ENCODE measurements at regions not wholly inside any gene's neighbourhood (a gene's known extent, or its start where the extent isn't known, plus 50 kb on each side); places are given as distances from the start of the nearest gene placed in this dataset.

- H3K27me3 Mint-ChIP-seq = peaks cover 0 to 4% of the 10 kb centered on the region in 2 donors
- no peak overlapping the region for H3K4me3 Mint-ChIP-seq
- H3K36me3 Mint-ChIP-seq (ENCODE audit: insufficient read depth) = no peaks in the 10 kb centered on the region
- H3K9me3 Mint-ChIP-seq = no peaks in the 10 kb centered on the region
- no peak for DNase-seq
- ATAC-seq (replicated peaks) = no peak
- H3K4me1 Mint-ChIP-seq (ENCODE audit: low read depth in 2 of 2) = no peaks in the 10 kb centered on the region
- no peak overlapping the region for H3K27ac Mint-ChIP-seq
These were observed 182.4 kb upstream of the ARSJ start for GRCh38 chr4:114161809-114162208.

DNA sequence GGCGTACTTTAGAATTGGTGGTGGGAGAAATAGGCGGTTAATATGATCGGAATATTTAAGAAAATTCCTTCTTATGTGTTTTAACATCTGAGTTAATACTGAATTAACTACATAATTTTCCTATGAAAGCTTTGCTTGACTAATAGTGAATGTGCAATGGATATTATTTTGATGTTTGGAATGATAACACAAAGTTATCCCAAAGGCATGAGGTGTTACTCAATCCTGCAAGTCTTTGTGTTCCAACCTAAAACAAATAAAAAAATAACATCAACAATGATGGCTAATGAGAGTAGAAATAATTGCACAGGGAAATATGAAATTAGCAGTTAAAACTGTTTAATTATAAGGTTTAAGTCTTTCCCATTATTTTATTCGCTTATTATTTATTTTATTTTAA, 183.6 kb upstream of the ARSJ start:
- Mint-ChIP-seq H3K27me3 (peaks cover 0 to 4% of the 10 kb centered on the region in 2 donors), H3K9me3 (no peaks in the 10 kb centered on the region), H3K36me3 (ENCODE audit: insufficient read depth) (no peaks in the 10 kb centered on the region), H3K27ac (no peak overlapping the region), H3K4me3 (no peak overlapping the region), H3K4me1 (ENCODE audit: low read depth in 2 of 2) (no peaks in the 10 kb centered on the region)
- no peak for DNase-seq
- no peak for ATAC-seq (replicated peaks)

GRCh38 chr4:114173968-114174367, 194.5 kb upstream of the ARSJ start:
- Mint-ChIP-seq H3K9me3 (no peaks in the 10 kb centered on the region), H3K27me3 (peaks cover 8 to 16% of the 10 kb centered on the region in 2 donors), H3K4me1 (ENCODE audit: low read depth in 2 of 2) (no peaks in the 10 kb centered on the region), H3K27ac (no peak overlapping the region), H3K4me3 (no peak overlapping the region), H3K36me3 (ENCODE audit: insufficient read depth) (no peaks in the 10 kb centered on the region)
- ATAC-seq (replicated peaks) (no peak), DNase-seq (no peak)

- Mint-ChIP-seq H3K9me3 (peaks cover 3 to 7% of the 10 kb centered on the region in 2 donors), H3K4me3 (no peak overlapping the region), H3K27me3 (peaks cover 8 to 9% of the 10 kb centered on the region in 2 donors), H3K27ac (no peak overlapping the region), H3K36me3 (ENCODE audit: insufficient read depth) (no peaks in the 10 kb centered on the region), H3K4me1 (ENCODE audit: low read depth in 2 of 2) (no peaks in the 10 kb centered on the region)
- DNase-seq (no peak), ATAC-seq (replicated peaks) (no peak)
These were observed 198.2 kb upstream of the ARSJ start for GRCh38 chr4:114177628-114178027.

GRCh38 chr4:114178392-114178791, 198.9 kb upstream of the ARSJ start:
- peaks cover 3 to 10% of the 10 kb centered on the region in 2 donors for H3K9me3 Mint-ChIP-seq
- no peak overlapping the region for H3K27ac Mint-ChIP-seq
- DNase-seq = no peak
- H3K36me3 Mint-ChIP-seq (ENCODE audit: insufficient read depth) = no peaks in the 10 kb centered on the region
- no peak overlapping the region for H3K4me3 Mint-ChIP-seq
- ATAC-seq (replicated peaks) = no peak
- H3K27me3 Mint-ChIP-seq = peaks cover 1 to 2% of the 10 kb centered on the region in 2 donors
- H3K4me1 Mint-ChIP-seq (ENCODE audit: low read depth in 2 of 2) = no peaks in the 10 kb centered on the region

- H3K9me3 Mint-ChIP-seq = peaks cover 3 to 10% of the 10 kb centered on the region in 2 donors
- H3K27ac Mint-ChIP-seq = no peak overlapping the region
- H3K36me3 Mint-ChIP-seq (ENCODE audit: insufficient read depth) = no peaks in the 10 kb centered on the region
- H3K4me1 Mint-ChIP-seq (ENCODE audit: low read depth in 2 of 2) = no peaks in the 10 kb centered on the region
- ATAC-seq (replicated peaks) (no peak), DNase-seq (peak in 1 of 3 experiments; percentile 9)
- H3K4me3 Mint-ChIP-seq = no peak overlapping the region
- no peaks in the 10 kb centered on the region for H3K27me3 Mint-ChIP-seq
These were observed 201.0 kb upstream of the ARSJ start for GRCh38 chr4:114180481-114180880.

GRCh38 chr4:114184901-114185300, 205.5 kb upstream of the ARSJ start:
- peaks cover 3 to 10% of the 10 kb centered on the region in 2 donors for H3K9me3 Mint-ChIP-seq
- H3K27ac Mint-ChIP-seq = no peak overlapping the region
- ATAC-seq (replicated peaks) = no peak
- H3K36me3 Mint-ChIP-seq (ENCODE audit: insufficient read depth) = no peaks in the 10 kb centered on the region
- no peak for DNase-seq
- peaks cover 0 to 8% of the 10 kb centered on the region in 2 donors for H3K27me3 Mint-ChIP-seq
- H3K4me3 Mint-ChIP-seq = no peak overlapping the region
- H3K4me1 Mint-ChIP-seq (ENCODE audit: low read depth in 2 of 2) = no peaks in the 10 kb centered on the region

- Mint-ChIP-seq H3K4me1 (ENCODE audit: low read depth in 2 of 2) (no peaks in the 10 kb centered on the region), H3K27me3 (peaks cover 0 to 8% of the 10 kb centered on the region in 2 donors), H3K36me3 (ENCODE audit: insufficient read depth) (no peaks in the 10 kb centered on the region), H3K9me3 (peaks cover 0 to 3% of the 10 kb centered on the region in 2 donors), H3K4me3 (no peak overlapping the region), H3K27ac (no peak overlapping the region)
- ATAC-seq (replicated peaks) (no peak), DNase-seq (no peak)
These were observed 208.1 kb upstream of the ARSJ start for GRCh38 chr4:114187592-114187991.

DNA sequence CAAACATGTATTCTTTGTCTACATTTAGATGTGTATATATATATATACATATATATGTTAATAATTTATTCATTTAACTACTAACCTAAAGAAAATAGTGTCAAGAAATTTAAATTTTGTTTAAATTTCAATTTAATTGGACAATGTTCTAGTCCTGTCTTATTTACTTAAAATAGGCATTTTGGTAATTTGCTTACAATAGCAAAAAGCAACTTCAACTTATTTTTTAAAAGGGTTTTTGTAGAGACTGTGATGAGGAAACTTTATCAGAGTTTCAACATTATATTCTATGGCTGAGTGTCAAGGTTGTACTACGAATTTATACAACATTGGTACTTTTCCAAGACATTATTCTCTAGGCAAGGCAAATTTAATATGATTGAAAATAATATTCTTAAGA, 212.0 kb upstream of the ARSJ start:
- no peak overlapping the region for H3K27ac Mint-ChIP-seq
- ATAC-seq (replicated peaks) (no peak), DNase-seq (no peak)
- H3K4me1 Mint-ChIP-seq (ENCODE audit: low read depth in 2 of 2) = no peaks in the 10 kb centered on the region
- no peaks in the 10 kb centered on the region for H3K36me3 Mint-ChIP-seq (ENCODE audit: insufficient read depth)
- H3K4me3 Mint-ChIP-seq = no peak overlapping the region
- H3K9me3 Mint-ChIP-seq = no peaks in the 10 kb centered on the region
- peaks cover 0 to 8% of the 10 kb centered on the region in 2 donors for H3K27me3 Mint-ChIP-seq

DNA sequence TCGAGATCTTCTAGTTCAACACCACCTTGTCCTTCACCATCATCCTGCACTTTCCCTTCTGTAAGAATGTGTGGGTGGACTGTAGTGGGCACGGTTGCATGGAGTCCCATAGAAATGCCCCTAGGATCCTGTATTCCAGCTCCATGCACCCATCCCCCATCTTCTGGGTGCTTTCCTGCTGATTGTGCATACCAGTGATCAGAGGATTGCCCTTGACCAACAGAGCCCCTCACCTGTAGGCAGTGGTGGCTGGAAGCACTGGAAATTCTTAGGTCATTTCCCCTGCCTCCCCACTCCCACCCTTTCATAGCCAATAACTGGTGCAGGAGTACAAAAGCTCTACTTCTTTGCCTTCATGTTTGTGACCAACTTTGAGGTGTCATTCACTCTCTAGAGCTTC, 213.4 kb upstream of the ARSJ start:
- Mint-ChIP-seq H3K27me3 (no peaks in the 10 kb centered on the region), H3K4me3 (no peak overlapping the region), H3K36me3 (ENCODE audit: insufficient read depth) (no peaks in the 10 kb centered on the region), H3K9me3 (no peaks in the 10 kb centered on the region), H3K27ac (no peak overlapping the region), H3K4me1 (ENCODE audit: low read depth in 2 of 2) (no peaks in the 10 kb centered on the region)
- DNase-seq (no peak), ATAC-seq (replicated peaks) (no peak)

DNA sequence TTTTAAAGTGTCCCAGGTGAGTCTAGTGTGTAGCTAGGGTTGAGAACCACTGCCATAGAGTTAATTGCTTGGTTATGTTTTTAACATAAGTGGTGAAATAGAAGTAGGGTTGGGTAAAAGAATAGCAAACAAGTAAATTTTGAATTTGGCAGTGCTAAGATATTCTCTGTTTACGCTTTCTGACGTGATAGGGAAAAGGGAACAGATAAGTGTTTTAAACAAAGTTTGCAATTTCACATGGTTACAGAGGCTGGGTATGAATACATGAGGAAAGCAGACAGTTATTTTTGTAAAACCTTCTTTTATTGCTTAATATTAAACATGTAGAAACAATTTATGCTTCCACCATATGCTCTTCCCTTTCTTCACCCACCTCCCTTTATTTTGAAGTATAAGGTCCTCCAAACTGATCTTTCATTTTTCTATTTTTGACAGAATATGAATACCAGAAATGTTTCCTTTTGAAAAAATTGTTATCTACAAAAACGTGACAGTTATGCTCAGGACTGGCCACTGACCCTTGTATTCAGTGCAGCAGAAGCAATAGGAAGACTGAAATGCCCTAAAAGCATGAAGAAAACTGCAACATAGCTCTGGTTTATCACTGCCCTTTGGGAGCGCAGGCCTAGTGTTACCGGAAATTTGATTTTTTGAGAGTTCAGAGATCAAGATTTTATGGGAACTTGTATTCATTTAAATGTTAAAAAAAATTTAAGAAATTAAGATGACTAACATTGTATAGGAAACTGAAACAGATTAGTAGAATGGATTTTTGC, 214.4 kb upstream of the ARSJ start:
- H3K27ac Mint-ChIP-seq = no peak overlapping the region
- no peak for DNase-seq
- H3K4me1 Mint-ChIP-seq (ENCODE audit: low read depth in 2 of 2) = no peaks in the 10 kb centered on the region
- no peaks in the 10 kb centered on the region for H3K9me3 Mint-ChIP-seq
- ATAC-seq (replicated peaks) = no peak
- peaks cover 0 to 1% of the 10 kb centered on the region in 2 donors for H3K27me3 Mint-ChIP-seq
- H3K4me3 Mint-ChIP-seq = no peak overlapping the region
- no peaks in the 10 kb centered on the region for H3K36me3 Mint-ChIP-seq (ENCODE audit: insufficient read depth)

DNA sequence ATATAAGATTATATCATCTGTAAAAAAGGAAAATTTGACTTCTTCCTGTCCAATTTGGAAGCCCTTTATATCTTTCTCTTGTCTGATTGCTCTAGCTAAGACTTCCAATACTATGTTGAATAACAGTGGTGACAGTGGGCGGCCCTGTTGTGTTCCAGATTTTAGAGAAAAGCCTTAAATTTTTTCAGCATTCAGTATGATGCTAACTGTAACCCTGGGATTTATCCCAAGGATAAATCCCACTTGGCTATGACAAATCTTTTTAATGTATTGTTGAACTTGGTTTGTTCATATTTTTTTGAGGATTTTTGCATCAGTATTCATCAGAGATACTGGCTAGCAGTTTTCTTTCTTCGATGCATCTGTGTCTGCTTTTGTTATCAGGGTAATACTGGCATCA, 217.2 kb upstream of the ARSJ start:
- H3K36me3 Mint-ChIP-seq (ENCODE audit: insufficient read depth) = no peaks in the 10 kb centered on the region
- no peaks in the 10 kb centered on the region for H3K9me3 Mint-ChIP-seq
- H3K27me3 Mint-ChIP-seq = peaks cover 5 to 16% of the 10 kb centered on the region in 2 donors
- H3K4me1 Mint-ChIP-seq (ENCODE audit: low read depth in 2 of 2) = no peaks in the 10 kb centered on the region
- ATAC-seq (replicated peaks) = no peak
- H3K27ac Mint-ChIP-seq = no peak overlapping the region
- DNase-seq = no peak
- no peak overlapping the region for H3K4me3 Mint-ChIP-seq

- no peaks in the 10 kb centered on the region for H3K36me3 Mint-ChIP-seq (ENCODE audit: insufficient read depth)
- H3K4me1 Mint-ChIP-seq (ENCODE audit: low read depth in 2 of 2) = no peaks in the 10 kb centered on the region
- H3K27ac Mint-ChIP-seq = no peak overlapping the region
- DNase-seq (no peak), ATAC-seq (replicated peaks) (no peak)
- no peak overlapping the region for H3K4me3 Mint-ChIP-seq
- H3K9me3 Mint-ChIP-seq = no peaks in the 10 kb centered on the region
- H3K27me3 Mint-ChIP-seq = peaks cover 5 to 16% of the 10 kb centered on the region in 2 donors
These were observed 220.6 kb upstream of the ARSJ start for GRCh38 chr4:114200026-114200425.

DNA sequence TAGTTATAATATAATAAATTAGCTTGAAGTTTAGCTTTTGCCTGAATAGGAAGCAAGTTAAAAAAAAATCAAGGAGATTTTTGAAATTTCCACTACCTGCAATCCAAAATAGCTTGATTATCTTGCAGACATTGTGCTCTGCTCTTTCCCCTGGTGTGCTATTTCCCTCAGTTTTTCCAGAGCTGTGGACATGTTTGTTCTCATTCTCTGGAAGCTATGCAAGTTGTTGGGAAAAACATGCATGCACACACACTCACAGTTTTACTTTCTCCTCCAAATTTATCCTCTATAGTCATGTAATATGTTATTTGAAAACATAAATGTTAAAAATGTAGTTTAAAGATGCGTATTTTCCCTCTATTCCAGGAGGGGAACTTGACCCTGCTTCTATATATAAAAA, 225.8 kb upstream of the ARSJ start:
- DNase-seq = no peak
- Mint-ChIP-seq H3K4me1 (ENCODE audit: low read depth in 2 of 2) (no peaks in the 10 kb centered on the region), H3K4me3 (no peak overlapping the region), H3K9me3 (no peaks in the 10 kb centered on the region), H3K36me3 (ENCODE audit: insufficient read depth) (no peaks in the 10 kb centered on the region), H3K27me3 (peaks cover 5 to 9% of the 10 kb centered on the region in 2 donors), H3K27ac (no peak overlapping the region)
- ATAC-seq (replicated peaks) = no peak
